A549 (cell line): ENCODE measurements at regions not wholly inside any gene's neighbourhood (a gene's known extent, or its start where the extent isn't known, plus 50 kb on each side); places are given as distances from the start of the nearest gene placed in this dataset.

Experiments used
- CEBPB ChIP-seq, 2 experiments: fragments of >200 bp in 1 of 2; sonication (Bioruptor Twin) in 1 of 2; formaldehyde crosslinking in 1 of 2; IDR thresholded peaks; 2 replicates each; pipeline ENCODE4 v1.6.1; 2012 to 2016
- CTCF ChIP-seq: fragments of >200 bp; sonication (Bioruptor Twin); formaldehyde crosslinking; IDR thresholded peaks from 3 replicates; pipeline ENCODE4 v1.5.1; 2016
- EP300 ChIP-seq, 2 experiments: fragments of >200 bp; sonication (Bioruptor Twin); formaldehyde crosslinking; IDR thresholded peaks; 2 replicates in 1 of 2; 3 replicates in 1 of 2; pipeline ENCODE4 v1.6.1; 2016 to 2017
- MYC ChIP-seq: IDR thresholded peaks from 2 replicates; pipeline ENCODE4 v1.6.1; 2012; ENCODE audit warnings: mild to moderate bottlenecking, inconsistent platforms, low read length, improper control_type of control experiment, borderline replicate concordance
- NFE2L2 ChIP-seq: fragments of 150-350 bp; conservative IDR thresholded peaks from 2 replicates; pipeline ENCODE4 v1.6.1; 2014; ENCODE audit warnings: low read length
- POLR2A ChIP-seq: IDR thresholded peaks from 2 replicates; pipeline ENCODE4 v1.6.1; 2012; ENCODE audit warnings: mild to moderate bottlenecking, low read length
- RAD21 ChIP-seq, 2 experiments: fragments of >200 bp in 1 of 2; sonication (Bioruptor Twin) in 1 of 2; formaldehyde crosslinking in 1 of 2; IDR thresholded peaks in 1 of 2; conservative IDR thresholded peaks in 1 of 2; 2 replicates in 1 of 2; 3 replicates in 1 of 2; pipeline ENCODE4 v1.6.1; 2012 to 2018; ENCODE audit warnings: inconsistent platforms in 1 of 2

- TF ChIP-seq CTCF, result no peak
- no peak for TF ChIP-seq NFE2L2
- TF ChIP-seq POLR2A, result no peak
- 0 out of 4 replicates have a peak, but pooled peaks of 1 of the 2 experiments have one; percentile 9 for TF ChIP-seq CEBPB (IDR thresholded peaks at IDR 0.05)
- TF ChIP-seq MYC, result no peak
- no peak for TF ChIP-seq RAD21 (conservative IDR thresholded peaks at IDR 0.05 in 1 of 2, IDR thresholded peaks at IDR 0.05 in 1 of 2)
- no peak for TF ChIP-seq EP300 (IDR thresholded peaks at IDR 0.05)
Observed at GRCh38 chr10:2173327-2173726, 436.0 kb upstream of the ADARB2 start.
